KBM-7 (cell line): ENCODE measurements at regions not wholly inside any gene's neighbourhood (a gene's known extent, or its start where the extent isn't known, plus 50 kb on each side); places are given as distances from the start of the nearest gene placed in this dataset.
"Not testable (repeated sequence)": the region's sequence is repeated elsewhere in the genome, so short reads cannot be mapped to it uniquely, and the experiment has no call there.

Experiments used
- DNase-seq: peaks from one replicate; pipeline ENCODE4 v3.0.0-alpha.2; 2015
- in situ Hi-C: fragments of 300-500 bp; cut with MboI; formaldehyde crosslinking; loops from 2 replicates; pipeline ENCODE4 v1.14.3; 2020; ENCODE audit warnings: low sequenced_read_pairs, low pct_unique_long_range_greater_than_20kb, mixed read lengths

DNA sequence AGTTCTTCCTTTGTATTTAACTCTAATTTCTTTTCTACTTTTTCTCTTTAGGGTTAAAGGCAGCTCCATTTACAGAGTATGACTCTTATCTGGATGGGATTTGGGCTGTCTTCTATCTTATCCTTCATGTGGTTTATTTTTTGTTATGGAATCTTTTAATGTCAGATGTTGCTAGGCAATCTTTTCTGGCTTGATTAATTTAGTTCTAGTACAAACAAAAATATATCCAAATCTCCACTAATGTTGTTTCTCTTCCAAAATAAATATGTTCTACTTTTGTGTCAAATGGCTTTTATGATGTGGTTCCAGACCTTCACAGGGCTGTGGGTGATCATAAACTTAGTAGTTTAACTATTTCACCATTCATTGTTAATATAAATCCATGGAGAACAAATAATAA lies 246.9 kb downstream of the AHR start:
- in situ Hi-C loops: no loop called here
- no peak for DNase-seq

DNA sequence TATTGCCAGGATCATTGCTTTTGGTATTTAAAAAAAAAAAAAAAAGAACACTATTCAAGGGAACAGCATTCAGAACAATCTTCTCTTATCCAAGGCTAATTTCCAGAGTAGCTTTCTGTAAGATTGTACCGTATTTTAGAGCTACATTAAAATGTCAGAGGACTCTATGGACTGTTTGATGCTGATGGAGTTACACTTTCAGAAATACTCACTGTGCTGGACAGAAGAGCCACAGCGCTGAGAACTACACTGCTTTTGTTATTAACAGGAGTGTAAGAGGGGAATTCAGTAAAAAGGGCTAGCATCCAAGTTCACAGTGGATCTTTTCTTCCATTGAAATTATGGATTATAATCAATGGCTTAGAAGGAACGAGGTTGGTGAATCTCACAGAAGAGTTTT lies 247.7 kb downstream of the AHR start:
- in situ Hi-C loops: no loop called here
- DNase-seq: no peak

DNA sequence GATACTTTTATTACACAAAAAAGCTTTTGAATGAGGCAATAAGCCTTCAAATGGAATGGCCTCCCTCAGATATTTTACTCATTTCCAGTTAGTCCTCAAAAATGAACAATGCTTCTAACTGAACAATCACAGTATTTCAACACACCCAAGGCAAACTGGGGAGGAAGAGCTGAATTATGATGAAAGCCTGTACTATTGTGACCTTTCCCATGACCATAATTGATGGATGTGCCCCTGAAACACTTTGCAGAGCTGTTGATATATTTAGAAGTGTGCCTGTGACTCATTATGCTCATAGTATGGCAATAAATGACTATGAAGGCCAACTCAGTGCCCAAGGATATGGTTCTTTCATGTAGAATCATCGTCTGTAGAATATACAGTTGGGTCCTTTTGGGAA lies 248.1 kb downstream of the AHR start:
- no peak for DNase-seq
- in situ Hi-C loops: no loop called here

DNA sequence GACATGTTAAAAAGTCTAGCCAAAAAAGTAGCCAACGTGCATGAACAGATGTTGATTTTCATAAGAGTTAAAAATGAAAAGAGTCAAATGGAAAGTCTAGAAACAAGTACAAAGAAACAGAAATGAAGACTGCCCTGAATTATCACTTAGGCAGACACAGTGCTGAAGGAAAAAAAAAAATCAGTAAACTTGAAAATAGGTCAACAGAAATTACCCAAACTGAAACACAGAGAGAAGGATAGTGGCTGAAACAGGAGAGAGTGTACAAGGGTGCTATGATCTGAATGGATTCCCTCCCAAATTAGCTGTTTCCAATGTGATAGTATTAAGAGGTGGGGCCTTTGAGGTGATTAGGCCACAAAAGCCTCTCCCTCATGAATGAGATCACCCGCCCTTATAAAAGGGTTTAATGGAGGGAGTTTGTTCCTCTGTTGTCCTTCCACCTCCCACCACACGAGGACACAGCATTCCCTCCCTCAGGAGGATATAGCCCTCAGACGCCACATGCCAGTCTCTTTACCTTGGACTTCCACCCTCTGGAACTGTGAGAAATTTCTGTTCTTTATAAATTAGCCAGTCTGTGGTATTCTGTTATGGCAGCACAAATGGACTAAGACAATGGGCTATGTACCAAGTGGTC lies 249.7 kb downstream of the AHR start:
- DNase-seq: no peak
- in situ Hi-C loops: no loop called here

DNA sequence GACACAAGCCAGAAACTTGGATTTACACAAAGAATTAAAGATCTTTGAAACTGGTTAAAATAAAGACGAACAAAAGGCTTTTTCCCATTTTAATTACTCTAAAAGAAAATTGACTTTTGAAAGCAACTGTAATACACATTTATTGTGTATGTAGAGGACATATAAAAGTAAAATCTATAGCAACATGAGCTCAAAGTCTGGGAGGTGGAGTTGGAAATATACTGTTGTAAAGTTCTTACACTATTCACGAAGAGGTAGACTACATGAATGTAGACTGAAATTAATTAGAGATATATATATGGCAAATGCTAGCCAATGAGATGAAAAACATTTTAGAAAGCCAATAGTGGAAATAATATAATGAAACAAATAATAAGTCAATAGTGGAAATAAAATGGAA lies 251.0 kb downstream of the AHR start:
- in situ Hi-C loops: no loop called here
- no peak for DNase-seq

DNA sequence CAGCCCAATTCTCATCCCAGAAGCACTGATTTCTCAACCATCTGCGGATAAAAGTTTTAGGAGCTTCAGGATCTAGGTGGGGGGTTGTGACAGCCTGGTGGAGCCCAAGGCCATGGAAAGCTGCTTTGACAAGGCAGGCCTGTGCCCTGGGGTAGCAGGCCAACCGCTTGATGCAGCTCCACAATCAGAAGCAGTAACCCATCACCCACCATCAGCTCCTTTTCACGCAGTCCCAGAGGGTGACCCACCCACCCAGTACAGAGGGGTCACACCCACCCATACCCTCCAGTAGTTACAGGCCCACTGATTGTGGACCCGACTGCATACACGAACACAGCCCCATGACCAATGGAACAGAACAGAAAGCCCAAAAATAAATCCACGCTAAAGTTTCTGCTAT lies 253.9 kb downstream of the AHR start:
- in situ Hi-C loops: no loop called here
- DNase-seq: no peak

DNA sequence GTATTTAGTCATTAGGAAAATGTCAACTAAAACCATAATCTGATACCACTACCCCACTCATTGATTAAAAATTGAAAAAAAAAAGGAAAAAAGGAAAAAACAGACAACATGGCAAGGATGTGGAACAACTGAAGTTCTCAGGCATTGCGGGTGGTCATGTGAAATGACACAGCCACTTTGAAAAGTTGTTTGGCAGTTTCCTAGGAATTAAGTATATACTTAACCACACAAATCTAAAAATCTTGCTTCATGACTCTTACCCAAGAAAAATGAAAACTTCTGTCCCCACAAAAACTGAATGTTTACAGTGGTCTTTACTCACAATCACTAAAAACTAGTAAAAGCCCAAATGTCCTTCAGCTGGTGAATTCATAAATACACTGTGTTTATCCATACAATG lies 254.5 kb downstream of the AHR start:
- in situ Hi-C loops: no loop called here
- no peak for DNase-seq

DNA sequence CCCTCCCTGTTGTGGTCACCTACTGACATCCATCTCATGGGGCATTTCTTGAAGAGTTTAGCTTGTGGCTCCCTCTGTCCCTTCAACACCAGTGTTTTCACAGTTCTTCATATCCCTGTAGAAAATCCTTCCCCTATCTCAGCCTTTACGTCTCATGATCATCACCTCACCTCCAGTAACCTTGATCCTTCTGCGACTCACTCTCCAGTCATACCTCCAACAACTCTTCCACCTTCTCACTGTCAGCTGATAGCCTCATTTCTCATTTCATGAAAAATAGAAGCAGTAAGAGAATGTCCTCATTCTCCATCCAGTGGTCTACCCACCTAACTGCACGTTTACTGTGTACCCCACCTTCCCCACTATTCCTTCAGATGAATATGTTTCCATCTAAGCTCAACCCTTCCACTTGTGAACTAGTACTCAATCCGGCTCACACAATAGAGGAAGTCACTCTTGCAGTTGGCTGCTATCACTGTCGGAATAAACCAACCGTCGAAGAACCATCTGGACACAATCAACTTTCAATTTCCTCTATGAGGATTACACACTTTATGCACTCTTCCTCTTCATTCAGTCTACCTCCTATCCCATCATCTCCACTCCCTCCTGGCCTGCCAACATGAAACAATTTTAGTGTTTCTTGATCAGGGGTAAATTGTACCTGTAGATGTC lies 256.0 kb downstream of the AHR start:
- peak; percentile 86 for DNase-seq
- in situ Hi-C loops: no loop called here

DNA sequence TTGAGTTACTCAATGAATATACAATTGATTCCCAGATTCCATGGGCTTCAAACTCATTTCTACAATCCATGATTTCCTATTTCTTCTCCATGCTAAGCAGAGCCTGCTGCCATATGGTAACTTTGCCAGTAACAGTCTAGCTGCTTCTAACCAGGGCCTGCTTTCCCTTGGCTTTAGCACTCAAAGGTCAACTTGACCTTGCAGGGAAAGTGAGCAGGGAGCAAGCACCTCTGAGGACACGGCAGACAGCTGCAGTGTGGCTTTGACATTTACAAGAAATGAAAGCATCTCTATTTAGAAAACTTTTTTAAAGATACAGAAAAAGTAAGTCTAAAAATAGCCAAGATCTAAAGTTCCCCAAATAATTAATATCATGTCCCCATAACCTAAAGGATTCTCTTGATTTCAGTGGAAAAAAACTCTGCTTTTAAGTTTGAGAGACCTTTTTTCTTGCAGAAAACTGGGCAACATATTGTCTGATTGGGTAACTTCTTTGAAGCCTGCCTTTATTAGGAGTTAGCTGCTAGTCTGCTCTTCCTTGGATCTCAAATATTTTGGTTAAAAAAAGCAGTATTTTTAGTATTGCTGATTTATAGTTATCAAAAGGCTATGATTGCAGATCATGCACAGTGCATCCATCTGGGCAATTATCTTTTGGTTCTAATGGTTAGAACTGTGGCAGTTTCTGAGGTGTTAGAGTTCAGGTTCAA lies 257.9 kb downstream of the AHR start:
- no peak for DNase-seq
- in situ Hi-C loops: no loop called here

DNA sequence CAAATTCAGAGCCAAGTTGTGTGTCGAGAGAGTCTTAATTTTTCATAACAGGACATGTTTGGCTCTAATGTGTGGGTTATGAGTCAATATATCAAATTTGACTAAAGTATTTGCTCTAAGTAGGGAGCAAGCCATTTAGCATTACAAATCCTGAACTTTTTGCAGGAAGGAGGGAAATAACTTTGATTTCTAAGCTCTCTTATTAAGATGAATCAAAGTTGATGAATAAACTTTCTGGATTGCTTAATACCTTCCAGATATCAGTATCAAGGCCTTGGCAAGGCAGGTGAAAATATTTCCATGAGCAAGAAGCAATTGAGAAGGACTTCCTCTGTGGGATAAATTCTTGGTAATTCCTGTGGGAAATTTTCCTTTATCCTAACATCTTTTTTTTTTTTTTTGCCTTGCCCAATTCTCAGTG lies 258.8 kb downstream of the AHR start:
- DNase-seq: no peak
- in situ Hi-C loops: no loop called here

DNA sequence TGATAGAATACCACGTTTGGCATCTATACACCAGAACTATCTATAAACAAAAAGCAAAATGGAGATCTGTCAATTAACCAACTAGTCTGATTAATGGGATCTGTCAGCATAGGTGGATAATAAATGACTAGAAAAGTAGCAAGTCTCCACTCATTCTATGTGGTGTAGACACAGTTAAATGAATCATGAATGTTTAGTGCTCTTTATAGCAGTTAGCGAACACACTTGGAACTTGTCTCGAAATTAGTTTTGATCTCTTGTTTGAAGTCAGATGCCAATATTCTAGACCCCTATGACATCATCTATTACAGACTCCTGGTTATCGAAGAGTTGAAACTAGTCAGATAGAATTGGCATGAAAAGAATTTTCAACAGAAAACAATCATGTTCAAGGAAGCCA lies 259.7 kb downstream of the AHR start:
- in situ Hi-C loops: no loop called here
- no peak for DNase-seq

DNA sequence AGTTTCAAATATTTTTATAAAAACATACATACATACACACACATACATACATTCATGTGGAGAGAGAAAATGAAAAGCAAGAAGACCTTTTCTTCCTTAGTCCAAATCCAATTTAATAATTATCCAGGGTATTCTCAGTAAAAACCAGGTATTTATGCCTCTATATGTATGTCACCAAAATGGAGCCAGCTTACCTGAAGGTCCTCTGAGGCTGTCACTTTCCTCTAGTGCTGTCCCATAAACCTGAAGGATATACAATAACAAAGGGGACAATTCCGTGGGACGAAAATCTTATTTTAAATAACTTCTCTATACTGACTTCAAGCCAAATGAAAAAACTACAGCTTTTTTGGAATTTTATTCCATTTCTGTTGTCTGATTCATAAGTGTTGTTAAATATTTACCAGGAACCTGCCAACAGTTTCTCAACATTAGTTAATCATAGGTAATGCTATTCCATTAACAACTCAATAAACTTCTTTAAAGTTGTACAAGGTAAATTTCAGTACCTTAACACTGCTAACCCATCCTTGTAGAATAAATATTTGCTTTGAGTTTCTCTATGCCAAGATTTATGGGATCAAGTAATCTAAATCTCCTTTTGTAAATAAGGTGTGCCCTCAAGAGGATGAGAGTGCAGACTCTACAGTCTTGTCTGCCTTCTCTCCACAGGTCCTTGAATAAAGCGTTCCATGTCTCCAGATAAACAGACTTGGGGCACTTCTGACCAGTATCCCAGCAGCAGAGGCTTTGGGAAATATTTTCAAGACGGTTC lies 260.3 kb downstream of the AHR start:
- no peak for DNase-seq
- in situ Hi-C loops: no loop called here

DNA sequence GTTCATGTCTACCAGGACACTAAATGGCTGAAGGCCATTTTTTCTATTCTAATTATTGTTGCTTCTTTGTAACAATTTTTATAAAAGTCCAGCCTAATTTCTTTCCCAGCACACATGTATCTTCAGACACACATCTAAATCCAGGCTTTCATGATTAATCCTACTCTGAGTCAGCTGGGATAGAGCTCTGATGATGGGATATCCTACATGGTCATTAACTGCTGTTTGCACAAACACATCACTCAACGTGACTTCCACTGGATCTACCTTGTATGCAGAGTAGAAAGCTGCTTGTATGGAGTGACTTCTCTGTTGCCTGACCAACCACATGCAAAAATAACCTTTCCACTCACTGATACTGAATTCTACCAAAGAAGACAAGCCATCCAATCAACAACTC lies 260.9 kb downstream of the AHR start:
- no peak for DNase-seq
- in situ Hi-C loops: no loop called here

DNA sequence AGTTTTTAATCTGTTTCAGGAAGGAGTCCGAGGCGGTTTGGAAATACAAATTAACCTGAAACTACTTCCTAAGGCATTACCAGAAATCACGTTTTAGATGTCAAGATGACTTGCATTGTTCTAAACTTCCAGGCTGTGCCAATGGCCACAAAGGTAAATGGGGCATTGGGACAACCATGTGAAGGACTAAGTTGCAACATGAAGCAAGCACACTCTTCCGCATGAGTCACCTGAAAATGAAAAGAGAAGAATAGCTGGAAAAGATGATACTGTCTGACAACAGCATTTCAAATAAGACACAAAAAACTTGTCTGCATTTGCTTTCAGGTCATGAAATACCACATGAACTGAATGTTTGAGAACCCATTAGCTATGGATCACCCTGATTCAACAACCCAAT lies 262.1 kb downstream of the AHR start:
- in situ Hi-C loops: no loop called here
- no peak for DNase-seq

DNA sequence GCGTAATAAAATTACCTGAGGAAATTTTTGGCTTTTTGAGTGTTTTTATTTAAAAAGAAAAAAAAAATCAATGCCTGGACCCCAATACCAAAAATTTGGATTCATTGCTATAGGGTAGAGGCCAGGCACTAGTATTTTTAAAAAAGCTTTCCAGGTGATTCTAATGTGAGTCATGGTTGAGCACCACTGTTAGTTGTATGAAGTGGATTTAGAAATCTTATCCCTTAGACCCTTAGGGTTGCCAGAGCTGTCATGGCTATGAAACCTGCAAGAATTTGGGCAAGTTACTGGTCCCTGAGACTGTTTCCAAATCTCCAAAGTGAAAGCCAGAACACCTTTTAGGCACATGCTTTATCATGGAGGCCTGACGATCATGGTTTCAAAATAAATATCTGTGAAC lies 262.5 kb downstream of the AHR start:
- DNase-seq: no peak
- in situ Hi-C loops: no loop called here

DNA sequence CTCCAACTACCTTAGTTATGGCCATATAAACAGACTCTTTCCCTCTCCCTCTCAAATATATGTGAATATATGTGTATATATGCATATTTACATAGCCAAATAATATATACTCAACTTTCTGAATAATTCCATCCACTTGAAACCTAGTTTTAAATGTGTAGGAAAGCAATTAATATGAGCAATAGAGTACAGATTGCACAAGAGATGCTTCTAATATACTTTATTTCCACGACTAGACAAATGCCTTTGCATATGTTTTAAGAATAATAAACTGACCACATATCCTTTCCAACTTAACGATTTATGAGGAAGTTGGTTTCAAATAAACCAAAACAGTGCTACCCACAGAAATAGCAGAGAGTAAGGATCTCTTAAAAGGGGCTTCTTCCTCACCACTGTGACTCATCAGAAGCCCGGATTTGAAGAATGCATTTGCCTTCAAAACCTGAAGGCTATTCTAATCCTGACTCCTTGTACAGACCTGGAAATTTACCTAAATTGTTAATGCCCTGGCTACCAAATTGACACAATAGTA lies 266.3 kb downstream of the AHR start:
- in situ Hi-C loops: no loop called here
- DNase-seq: peak; percentile 86

DNA sequence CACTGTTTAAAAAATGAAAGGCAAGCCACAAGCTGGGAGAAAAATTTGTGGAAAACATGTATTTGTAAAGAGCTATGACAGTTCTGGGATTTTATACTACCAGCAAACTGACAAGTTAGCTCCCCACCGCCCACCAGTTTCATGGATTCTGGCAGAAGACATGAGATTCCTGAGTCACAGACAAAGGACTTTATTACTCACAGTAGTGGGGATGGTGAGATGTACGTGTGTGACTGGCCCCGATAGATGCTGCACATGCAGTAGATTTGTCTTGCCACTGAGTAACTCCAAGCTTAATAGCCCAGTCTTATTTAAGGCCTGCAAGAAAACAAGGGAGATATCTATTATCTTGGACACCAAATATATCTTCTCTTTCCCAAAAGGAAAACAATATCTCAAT lies 281.7 kb downstream of the AHR start:
- in situ Hi-C loops: no loop called here
- DNase-seq: no peak

DNA sequence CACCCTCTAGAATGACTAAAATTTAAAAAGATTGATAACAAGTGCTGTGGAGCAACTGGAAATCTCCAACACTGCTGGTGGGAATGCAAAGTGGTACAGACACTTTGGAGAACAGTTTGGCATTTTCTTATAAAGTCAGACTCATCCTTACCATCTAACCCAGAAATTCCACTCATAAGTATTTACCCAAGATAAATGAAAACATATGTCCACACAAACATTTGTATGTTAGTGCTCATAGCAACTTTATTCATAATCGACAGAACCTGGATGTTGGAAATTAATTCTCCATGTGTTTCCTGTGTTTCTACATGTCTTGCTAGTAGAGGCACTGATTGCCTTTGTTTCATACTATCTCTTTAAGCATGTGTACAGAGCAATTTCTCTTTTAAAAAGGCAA lies 282.4 kb downstream of the AHR start:
- no peak for DNase-seq
- in situ Hi-C loops: no loop called here

DNA sequence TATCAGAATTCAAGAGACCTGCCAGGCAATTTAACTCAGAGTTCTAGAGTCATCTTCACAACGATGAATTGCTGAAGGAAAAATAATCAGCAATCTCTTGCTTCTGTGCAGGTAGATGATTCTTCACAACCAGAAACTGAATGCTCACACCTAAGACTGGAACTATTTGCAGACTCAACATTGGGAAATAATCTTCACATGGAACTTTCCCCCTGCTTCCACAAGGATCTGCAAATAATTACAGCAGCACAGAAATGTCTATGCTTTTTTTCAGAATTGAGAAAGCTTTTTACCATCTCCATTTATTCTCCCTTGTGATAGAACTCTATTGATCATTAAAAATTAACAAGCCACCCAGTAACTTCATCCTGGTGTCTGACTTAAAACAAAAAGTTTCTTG lies 282.8 kb downstream of the AHR start:
- in situ Hi-C loops: no loop called here
- no peak for DNase-seq

DNA sequence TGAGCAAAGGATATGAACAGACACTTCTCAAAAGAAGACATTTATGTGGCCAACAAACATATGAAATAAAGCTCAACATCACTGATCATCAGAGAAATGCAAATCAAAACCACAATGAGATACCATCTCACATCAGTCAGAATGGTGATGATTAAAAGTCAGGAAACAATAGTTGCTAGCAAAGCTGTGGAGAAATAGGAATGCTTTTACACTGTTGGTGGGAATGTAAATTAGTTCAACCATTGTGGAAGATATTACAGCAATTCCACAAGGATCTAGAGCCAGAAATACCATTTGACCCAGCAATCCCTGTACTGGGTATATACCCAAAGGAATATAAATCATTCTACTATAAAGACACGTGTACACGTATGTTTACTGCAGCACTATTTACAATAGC lies 284.2 kb downstream of the AHR start:
- in situ Hi-C loops, DNase-seq: not testable (repeated sequence)
